B cell (primary cell): ENCODE measurements at regions not wholly inside any gene's neighbourhood (a gene's known extent, or its start where the extent isn't known, plus 50 kb on each side); places are given as distances from the start of the nearest gene placed in this dataset.

Source experiments
- ATAC-seq: fragments of 200-7000 bp; cut with Tn5 transposase; one replicate; pipeline ENCODE4 v1.10.0; 2021; ENCODE audit warnings: low read depth, mild to moderate bottlenecking, moderate number of reproducible peaks, moderate library complexity
- CTCF ChIA-PET: fragments of 350-600 bp; sonication (Branson Sonifier 250); formaldehyde crosslinking; loops from one replicate; lab custom pipeline; 2021; ENCODE audit warnings: antibody characterized with exemption, inconsistent platforms; lab: Charles Lee
- POLR2A ChIA-PET: fragments of 350-600 bp; sonication (Branson Sonifier 250); formaldehyde crosslinking; loops from one replicate; lab custom pipeline; 2021; ENCODE audit warnings: antibody characterized with exemption; lab: Charles Lee
- DNase-seq: peaks from one replicate; pipeline ENCODE4 v3.0.0; 2013
- H2AFZ ChIP-seq: 2 replicates; pipeline ENCODE4 v1.6.1; 2012; ENCODE audit warnings: mild to moderate bottlenecking, low read depth, low read length; ENCODE audit not compliant: insufficient read depth, poor library complexity, severe bottlenecking
- H3K27ac ChIP-seq, 2 donors: 1 replicate in 1 of 2; 2 replicates in 1 of 2; pipeline ENCODE4 v1.5.1; 2012 to 2013; ENCODE audit warnings: low read length in 2 of 2, mild to moderate bottlenecking in 2 of 2, moderate library complexity in 1 of 2
- H3K27me3 ChIP-seq, 4 experiments: fragments of 200-600 bp in 1 of 4; sonication (generic) in 1 of 4; replicated peaks in 1 of 4; 1 replicate in 2 of 4; 2 replicates in 2 of 4; pipeline versions ENCODE4 v1.6.1 to v1.7.0; 2013 to 2016; ENCODE audit warnings: low read length in 3 of 4, mild to moderate bottlenecking in 2 of 4, mixed read lengths in 1 of 4, moderate library complexity in 1 of 4; ENCODE audit not compliant: insufficient read depth in 4 of 4, control insufficient read depth in 3 of 4; ENCODE audit errors: control extremely low read depth in 1 of 4
- H3K36me3 ChIP-seq, 2 experiments: replicated peaks in 1 of 2; 1 replicate in 1 of 2; 2 replicates in 1 of 2; pipeline versions ENCODE4 v1.6.1 to v1.7.1; 2013; ENCODE audit warnings: low read length in 1 of 2; ENCODE audit not compliant: insufficient read depth in 2 of 2, control insufficient read depth in 1 of 2; ENCODE audit errors: control extremely low read depth in 1 of 2, extremely low read depth in 1 of 2
- H3K4me1 ChIP-seq, 2 donors: fragments of 200-600 bp in 1 of 2; sonication (generic) in 1 of 2; 1 replicate in 1 of 2; 2 replicates in 1 of 2; pipeline versions ENCODE4 v1.5.1 to v1.6.1; 2013 to 2017; ENCODE audit warnings: low read length in 2 of 2; ENCODE audit not compliant: control insufficient read depth in 2 of 2, insufficient read depth in 2 of 2
- H3K4me2 ChIP-seq: replicated peaks from 2 replicates; pipeline ENCODE3; 2012; ENCODE audit warnings: mild to moderate bottlenecking, low read depth, low read length; ENCODE audit not compliant: poor library complexity, severe bottlenecking
- H3K4me3 ChIP-seq, 5 experiments: fragments of 200-600 bp in 1 of 5; sonication (generic) in 1 of 5; 1 replicate in 3 of 5; 2 replicates in 2 of 5; pipeline versions ENCODE4 v1.5.1 to v1.7.0; 2011 to 2016; ENCODE audit warnings: low read length in 4 of 5, mild to moderate bottlenecking in 4 of 5, low read depth in 2 of 5, control low read depth in 1 of 5, moderate library complexity in 1 of 5; ENCODE audit not compliant: insufficient read depth in 1 of 5; ENCODE audit errors: control extremely low read depth in 1 of 5, extremely low read depth in 1 of 5
- H3K79me2 ChIP-seq: fragments of 200-600 bp; sonication (generic); one replicate; pipeline ENCODE4 v1.6.0; 2016; ENCODE audit warnings: low read length; ENCODE audit not compliant: control insufficient read depth, insufficient read depth
- H3K9ac ChIP-seq: fragments of 200-600 bp; sonication (generic); 2 replicates; pipeline ENCODE4 v1.6.1; 2017; ENCODE audit warnings: mild to moderate bottlenecking, low read length, moderate library complexity
- H3K9me3 ChIP-seq, 3 donors: one replicate each; pipeline versions ENCODE4 v1.6.1 to v1.7.1; 2013; ENCODE audit warnings: low read length in 2 of 3; ENCODE audit not compliant: control insufficient read depth in 2 of 3, insufficient read depth in 1 of 3; ENCODE audit errors: control extremely low read depth in 1 of 3
- H4K20me1 ChIP-seq: 2 replicates; pipeline ENCODE4 v1.6.0; 2012; ENCODE audit warnings: mild to moderate bottlenecking, low read length; ENCODE audit not compliant: insufficient read depth, control insufficient read depth, poor library complexity, severe bottlenecking
- H3K27ac Mint-ChIP-seq: one replicate; pipeline ENCODE4 v1.8.0; 2021; ENCODE audit warnings: mixed read lengths
- H3K27me3 Mint-ChIP-seq: one replicate; pipeline ENCODE4 v1.8.0; 2021; ENCODE audit warnings: mixed read lengths
- H3K4me1 Mint-ChIP-seq: one replicate; pipeline ENCODE4 v1.8.0; 2021; ENCODE audit warnings: mixed read lengths
- H3K4me3 Mint-ChIP-seq: one replicate; pipeline ENCODE4 v1.8.0; 2021; ENCODE audit warnings: mixed read lengths
- H3K9me3 Mint-ChIP-seq: one replicate; pipeline ENCODE4 v1.8.0; 2022; ENCODE audit warnings: mixed read lengths; ENCODE audit not compliant: insufficient read depth
- EZH2 ChIP-seq: IDR thresholded peaks from 2 replicates; pipeline ENCODE4 v1.6.1; 2012; ENCODE audit warnings: borderline replicate concordance, low read depth, mild to moderate bottlenecking, moderate library complexity, low read length; ENCODE audit not compliant: insufficient read depth, poor library complexity, severe bottlenecking
- WGBS: methylation state at CpG from one replicate; pipeline ENCODE4 v1.1.5; 2013; ENCODE audit warnings: missing lambda C conversion rate; ENCODE audit not compliant: insufficient coverage; 5-methylcytosine and 5-hydroxymethylcytosine counted together
- intact Hi-C: fragments of 100-400 bp; cut with micrococcal nuclease; formaldehyde crosslinking; loops from one replicate; pipeline ENCODE4 v1.10.0; 2022
- TF ChIP-seq, protein P1 (sequence below): fragments of 200-600 bp; IDR thresholded peaks from one replicate; pipeline ENCODE4 v1.8.0; 2022; ENCODE audit warnings: antibody characterized with exemption, mild to moderate bottlenecking

DNA sequence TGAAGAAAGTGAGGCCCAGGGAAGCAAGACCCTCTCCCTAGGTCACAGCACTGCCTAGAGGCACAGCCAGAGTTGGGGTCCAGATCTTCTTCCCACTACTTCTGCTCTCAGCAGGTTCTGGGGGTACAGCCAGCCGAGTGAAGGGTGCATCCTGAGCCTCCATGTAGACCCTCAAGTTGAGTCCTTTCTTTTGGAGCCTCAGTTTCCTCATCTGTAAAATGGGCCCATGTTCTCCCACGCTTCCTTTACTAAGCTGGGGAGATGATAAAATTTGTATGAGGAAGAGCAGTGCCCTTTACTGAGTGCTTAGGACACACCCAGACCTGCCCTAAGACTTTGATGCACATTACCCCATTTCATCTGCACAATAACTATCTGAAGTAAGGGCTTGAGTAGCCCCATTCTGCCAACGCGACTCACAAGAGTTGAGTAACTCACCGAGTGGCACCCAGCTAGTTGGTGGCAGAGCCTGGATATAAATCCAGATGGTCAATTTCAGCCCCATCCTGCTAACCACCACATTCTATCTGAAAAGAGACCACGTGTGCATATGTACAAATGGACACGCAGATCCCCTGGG, 64.3 kb upstream of the GGTA1 start:
- Mint-ChIP-seq H3K9me3 (no peaks in the 10 kb centered on the region), H3K4me3 (no peak overlapping the region), H3K27me3 (peaks cover 26% of the 10 kb centered on the region), H3K27ac (no peak overlapping the region), H3K4me1 (peaks cover 11% of the 10 kb centered on the region)
- H2AFZ ChIP-seq, result no peak overlapping the region
- no peak overlapping the region for H3K4me3 ChIP-seq
- no peak overlapping the region for H3K4me2 ChIP-seq
- no peaks in the 10 kb centered on the region for H3K79me2 ChIP-seq
- H3K36me3 ChIP-seq, result no peaks in the 10 kb centered on the region
- intact Hi-C loops, result no loop called here
- no peak for ATAC-seq
- H3K9ac ChIP-seq, result no peak overlapping the region
- peaks cover 4 to 12% of the 10 kb centered on the region in 2 donors for H3K4me1 ChIP-seq
- no peak overlapping the region for H3K27ac ChIP-seq
- no peaks in the 10 kb centered on the region for H4K20me1 ChIP-seq
- DNase-seq, result no peak
- H3K27me3 ChIP-seq, result no peaks in the 10 kb centered on the region
- no peaks in the 10 kb centered on the region for H3K9me3 ChIP-seq
- ChIA-PET CTCF (interaction anchor here (1.4 to 2.3 kb wide), 2 partner anchors 14 to 18 kb away, joined by 3 to 10 read pairs; no protein-coding TSS in a partner anchor), POLR2A (no interaction called here)
- TF ChIP-seq, protein P1, sequence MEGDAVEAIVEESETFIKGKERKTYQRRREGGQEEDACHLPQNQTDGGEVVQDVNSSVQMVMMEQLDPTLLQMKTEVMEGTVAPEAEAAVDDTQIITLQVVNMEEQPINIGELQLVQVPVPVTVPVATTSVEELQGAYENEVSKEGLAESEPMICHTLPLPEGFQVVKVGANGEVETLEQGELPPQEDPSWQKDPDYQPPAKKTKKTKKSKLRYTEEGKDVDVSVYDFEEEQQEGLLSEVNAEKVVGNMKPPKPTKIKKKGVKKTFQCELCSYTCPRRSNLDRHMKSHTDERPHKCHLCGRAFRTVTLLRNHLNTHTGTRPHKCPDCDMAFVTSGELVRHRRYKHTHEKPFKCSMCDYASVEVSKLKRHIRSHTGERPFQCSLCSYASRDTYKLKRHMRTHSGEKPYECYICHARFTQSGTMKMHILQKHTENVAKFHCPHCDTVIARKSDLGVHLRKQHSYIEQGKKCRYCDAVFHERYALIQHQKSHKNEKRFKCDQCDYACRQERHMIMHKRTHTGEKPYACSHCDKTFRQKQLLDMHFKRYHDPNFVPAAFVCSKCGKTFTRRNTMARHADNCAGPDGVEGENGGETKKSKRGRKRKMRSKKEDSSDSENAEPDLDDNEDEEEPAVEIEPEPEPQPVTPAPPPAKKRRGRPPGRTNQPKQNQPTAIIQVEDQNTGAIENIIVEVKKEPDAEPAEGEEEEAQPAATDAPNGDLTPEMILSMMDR, result no peak
- no peak for TF ChIP-seq EZH2
- 88% methylated on average over 6 of the region's 7 CpGs for WGBS

DNA sequence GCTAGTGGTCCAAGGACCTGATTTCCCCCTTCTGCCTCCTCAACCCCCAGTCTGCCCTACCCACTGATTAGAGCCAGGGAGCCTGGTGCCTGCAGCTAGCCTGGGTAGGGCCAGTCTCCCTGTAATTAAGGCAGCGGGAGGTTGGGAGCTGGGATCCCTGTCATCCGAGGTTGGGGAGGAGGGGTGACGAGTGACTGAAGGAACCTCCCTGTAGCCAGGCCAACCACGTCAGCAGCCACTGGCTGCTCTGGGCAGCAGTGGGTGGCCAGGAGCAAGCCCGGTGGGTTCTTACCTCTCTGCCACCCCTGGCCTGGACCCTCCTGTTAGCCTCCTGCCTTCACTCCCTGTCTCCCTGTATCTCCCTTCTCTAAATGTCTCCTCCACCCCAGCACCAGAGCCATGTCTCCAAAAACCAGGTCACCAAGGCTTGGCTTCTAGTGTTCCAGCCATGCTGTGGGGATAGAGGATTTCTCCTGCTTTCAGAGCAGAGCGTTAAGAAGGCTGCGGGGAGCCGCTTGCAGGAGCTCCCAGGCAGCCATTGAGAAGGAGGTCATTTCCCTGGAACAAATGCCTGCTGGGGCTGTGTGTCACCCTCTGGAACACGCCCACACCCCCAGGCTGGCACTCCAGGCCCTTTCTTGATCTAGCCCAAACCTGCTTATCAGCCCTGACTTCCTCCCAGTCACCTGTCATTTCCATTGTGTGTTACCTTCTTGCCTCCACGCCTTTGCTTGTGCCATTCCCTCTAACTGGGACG, 65.0 kb upstream of the GGTA1 start:
- Histone ChIP-seq H3K79me2 (no peaks in the 10 kb centered on the region), H3K27me3 (no peaks in the 10 kb centered on the region), H3K27ac (no peak overlapping the region), H3K9me3 (no peaks in the 10 kb centered on the region), H3K4me3 (no peak overlapping the region), H3K9ac (no peak overlapping the region), H2AFZ (no peak overlapping the region), H3K4me2 (no peak overlapping the region), H4K20me1 (no peaks in the 10 kb centered on the region), H3K4me1 (peaks cover 0 to 5% of the 10 kb centered on the region in 2 donors), H3K36me3 (no peaks in the 10 kb centered on the region)
- H3K27me3 Mint-ChIP-seq, result peaks cover 28% of the 10 kb centered on the region
- no peak overlapping the region for H3K4me3 Mint-ChIP-seq
- H3K9me3 Mint-ChIP-seq, result no peaks in the 10 kb centered on the region
- WGBS, result 83% methylated on average over 11 of the region's 11 CpGs
- DNase-seq (no peak), ATAC-seq (no peak)
- no peak overlapping the region for H3K27ac Mint-ChIP-seq
- peaks cover 3% of the 10 kb centered on the region for H3K4me1 Mint-ChIP-seq
- TF ChIP-seq, protein P1, result no peak
- TF ChIP-seq EZH2, result no peak
- ChIA-PET CTCF (no interaction called here), POLR2A (no interaction called here)
- intact Hi-C loops, result no loop called here
